K562 (cell line): ENCODE measurements at regions not wholly inside any gene's neighbourhood (a gene's known extent, or its start where the extent isn't known, plus 50 kb on each side); places are given as distances from the start of the nearest gene placed in this dataset.

Experiments used
- ATAC-seq: fragments of 200-7000 bp; cut with Tn5 transposase; 3 replicates; pipeline ENCODE4 v1.9.1; 2020; ENCODE audit warnings: moderate library complexity
- BruUV-seq: library from RNA; stranded (reverse); fragments of 400-500 nt; replicated peaks from 2 replicates; lab custom pipeline; 2021; lab: Mats Ljungman, UMichigan
- CTCF ChIA-PET: fragments of 300-600 bp; formaldehyde crosslinking; extraction: SDS; loops from one replicate; lab custom pipeline; 2021; ENCODE audit warnings: low intra/inter-chr PET ratio; lab: Yijun Ruan, JAX
- POLR2A ChIA-PET: fragments of 300-600, 350-650 bp; sonication (Branson Sonifier 250); formaldehyde crosslinking; extraction: SDS; loops from one replicate; lab custom pipeline; 2021; ENCODE audit warnings: antibody characterized with exemption, inconsistent platforms; lab: Yijun Ruan, JAX
- DNase-seq, 4 experiments: peaks; one replicate each; pipeline versions ENCODE4 v3.0.0 to v3.0.0-alpha.2; 2011 to 2018; ENCODE audit warnings: low spot score in 3 of 4, mixed read lengths in 3 of 4; ENCODE audit errors: extremely low read depth in 1 of 4
- FAIRE-seq: peaks from 2 replicates; lab custom pipeline; 2011; peaks lifted over from hg19 to GRCh38; lab: Jason Lieb, UNC
- H2AFZ ChIP-seq: 2 replicates; pipeline ENCODE4 v1.6.0; 2011; ENCODE audit warnings: low read depth, low read length, control low read depth, inconsistent platforms
- H3K27ac ChIP-seq: fragments of 200-600 bp; 3 replicates; pipeline ENCODE4 v1.8.0; 2011; ENCODE audit warnings: low read depth, mild to moderate bottlenecking, control low read depth, inconsistent platforms, low read length, moderate library complexity, mixed read lengths; ENCODE audit errors: extremely low read depth
- H3K27me3 ChIP-seq, 2 experiments: fragments of 300-600 bp in 1 of 2; 2 replicates in 1 of 2; 3 replicates in 1 of 2; pipeline versions ENCODE4 v1.6.0 to v1.8.0; 2011; ENCODE audit warnings: inconsistent platforms in 2 of 2, low read length in 2 of 2, mild to moderate bottlenecking in 1 of 2, mixed read lengths in 1 of 2, moderate library complexity in 1 of 2; ENCODE audit not compliant: control insufficient read depth in 2 of 2, insufficient read depth in 2 of 2
- H3K36me3 ChIP-seq: fragments of 300-600 bp; 3 replicates; pipeline ENCODE4 v1.8.0; 2011; ENCODE audit warnings: mild to moderate bottlenecking, low read length, inconsistent platforms; ENCODE audit not compliant: control insufficient read depth, insufficient read depth
- H3K4me1 ChIP-seq, 2 experiments: fragments of 200-600 bp in 1 of 2; replicated peaks in 1 of 2; 2 replicates in 1 of 2; 3 replicates in 1 of 2; pipeline versions ENCODE4 v1.5.1 to v1.8.0; 2011; ENCODE audit warnings: inconsistent platforms in 2 of 2, low read length in 2 of 2, mild to moderate bottlenecking in 1 of 2, mixed read lengths in 1 of 2, moderate library complexity in 1 of 2; ENCODE audit not compliant: control insufficient read depth in 2 of 2, insufficient read depth in 2 of 2
- H3K4me2 ChIP-seq: 2 replicates; pipeline ENCODE4 v1.6.1; 2011; ENCODE audit warnings: low read length, control low read depth, inconsistent platforms, mixed read lengths; ENCODE audit not compliant: insufficient read depth
- H3K4me3 ChIP-seq: fragments of 200-600 bp; sonication (generic), shearing (Covaris generic); 2 replicates; pipeline ENCODE4 v1.5.1; 2016; ENCODE audit warnings: control low read depth, inconsistent platforms
- H3K79me2 ChIP-seq: fragments of 200-600 bp; 3 replicates; pipeline ENCODE4 v1.8.0; 2011; ENCODE audit warnings: low read length, inconsistent platforms; ENCODE audit not compliant: control insufficient read depth, insufficient read depth
- H3K9ac ChIP-seq, 2 experiments: 2 replicates each; pipeline versions ENCODE4 v1.6.0 to v1.6.1; 2011; ENCODE audit warnings: low read depth in 2 of 2, low read length in 2 of 2, control low read depth in 1 of 2, inconsistent platforms in 1 of 2, mild to moderate bottlenecking in 1 of 2, mixed read lengths in 1 of 2; ENCODE audit not compliant: insufficient read depth in 1 of 2
- H3K9me1 ChIP-seq: one replicate; pipeline ENCODE4 v1.6.0; 2011; ENCODE audit warnings: inconsistent platforms, mild to moderate bottlenecking, low read length, moderate library complexity; ENCODE audit not compliant: control insufficient read depth, insufficient read depth
- H3K9me3 ChIP-seq: replicated peaks from 2 replicates; pipeline ENCODE4 v1.5.1; 2011; ENCODE audit warnings: low read depth, low read length, inconsistent platforms; ENCODE audit not compliant: control insufficient read depth, insufficient read depth
- H4K20me1 ChIP-seq: replicated peaks from 2 replicates; pipeline ENCODE4 v1.6.1; 2011; ENCODE audit warnings: low read length, inconsistent platforms, mixed read lengths; ENCODE audit not compliant: control insufficient read depth, insufficient read depth
- ASH1L ChIP-seq: fragments of 450-650 bp; IDR thresholded peaks from 2 replicates; pipeline ENCODE4 v1.6.1; 2018; ENCODE audit warnings: borderline replicate concordance, mild to moderate bottlenecking, low read depth; ENCODE audit not compliant: partially characterized antibody
- ATF1 ChIP-seq, 2 experiments: fragments of 450-650 bp in 1 of 2; IDR thresholded peaks; 2 replicates each; pipeline ENCODE4 v1.6.1; 2016; ENCODE audit warnings: missing compliant biosample characterization in 1 of 2, missing genetic modification characterization in 1 of 2
- CBX3 ChIP-seq, 2 experiments: IDR thresholded peaks; 1 replicate in 1 of 2; 2 replicates in 1 of 2; pipeline ENCODE4 v1.6.1; 2012; ENCODE audit warnings: inconsistent platforms in 2 of 2, low read length in 2 of 2, borderline replicate concordance in 1 of 2, control low read depth in 1 of 2
- CREB3L1 ChIP-seq: fragments of 450-650 bp; IDR thresholded peaks from 2 replicates; pipeline ENCODE4 v1.6.1; 2014; ENCODE audit warnings: low read depth, mild to moderate bottlenecking, moderate library complexity, borderline replicate concordance
- ESRRA ChIP-seq: fragments of 450-650 bp; IDR thresholded peaks from 2 replicates; pipeline ENCODE4 v1.6.1; 2014; ENCODE audit warnings: low read depth, mild to moderate bottlenecking, moderate library complexity, borderline replicate concordance
- FOXP4 ChIP-seq: sonication (generic); formaldehyde crosslinking; IDR thresholded peaks from 2 replicates; pipeline ENCODE4 v1.8.0; 2022; ENCODE audit warnings: mild to moderate bottlenecking, missing genetic modification reagents, borderline replicate concordance
- HLTF ChIP-seq: fragments of 450-650 bp; IDR thresholded peaks from 2 replicates; pipeline ENCODE4 v1.6.1; 2016
- JUN ChIP-seq, 2 experiments: sonication (generic) in 1 of 2; formaldehyde crosslinking in 1 of 2; IDR thresholded peaks; 2 replicates each; pipeline versions ENCODE4 v1.6.1 to v1.8.0; 2012 to 2022; ENCODE audit warnings: borderline replicate concordance in 2 of 2, mild to moderate bottlenecking in 2 of 2, improper control_type of control experiment in 1 of 2, low read depth in 1 of 2, low read length in 1 of 2, missing genetic modification reagents in 1 of 2
- L3MBTL2 ChIP-seq: fragments of 450-650 bp; IDR thresholded peaks from 2 replicates; pipeline ENCODE4 v1.6.1; 2016; ENCODE audit warnings: mild to moderate bottlenecking, moderate library complexity
- NFE2L1 ChIP-seq: fragments of 450-650 bp; IDR thresholded peaks from 2 replicates; pipeline ENCODE4 v1.6.1; 2016; ENCODE audit warnings: missing genetic modification characterization, low read depth, mild to moderate bottlenecking, missing compliant biosample characterization, moderate library complexity, borderline replicate concordance
- POLR2H ChIP-seq: IDR thresholded peaks from 2 replicates; pipeline ENCODE4 v1.6.1; 2016; ENCODE audit warnings: missing genetic modification characterization, low read depth, mild to moderate bottlenecking, control low read depth, missing compliant biosample characterization, moderate library complexity
- PTRF ChIP-seq: fragments of 450-650 bp; IDR thresholded peaks from 2 replicates; pipeline ENCODE4 v1.6.1; 2016; ENCODE audit warnings: mild to moderate bottlenecking, missing genetic modification characterization, missing compliant biosample characterization
- TEAD4 ChIP-seq, 2 experiments: sonication (generic) in 1 of 2; formaldehyde crosslinking in 1 of 2; IDR thresholded peaks; 2 replicates each; pipeline versions ENCODE4 v1.6.1 to v1.8.0; 2012 to 2022; ENCODE audit warnings: borderline replicate concordance in 1 of 2, inconsistent platforms in 1 of 2, low read length in 1 of 2, mild to moderate bottlenecking in 1 of 2, missing genetic modification reagents in 1 of 2
- TRIM25 ChIP-seq: fragments of 450-650 bp; IDR thresholded peaks from 2 replicates; pipeline ENCODE4 v1.7.0; 2016; ENCODE audit warnings: borderline replicate concordance
- ZNF717 ChIP-seq: fragments of 250-450 bp; sonication (Bioruptor Pico); IDR thresholded peaks from 2 replicates; pipeline ENCODE4 v1.5.0; 2021
- WGBS: fragments of 100-300 bp; shearing (Covaris generic); methylation state at CpG from one replicate; pipeline ENCODE4 v1.1.6; 2016; ENCODE audit warnings: low coverage, mixed read lengths; ENCODE audit not compliant: insufficient coverage; ENCODE audit errors: missing lambda C conversion rate; 5-methylcytosine and 5-hydroxymethylcytosine counted together
- in situ Hi-C: fragments of 300-500 bp; cut with MboI; formaldehyde crosslinking; loops from 4 replicates; pipeline ENCODE4 v1.15.0; 2018; ENCODE audit warnings: inconsistent platforms, mixed read lengths
- intact Hi-C: fragments of 100-400 bp; cut with micrococcal nuclease; formaldehyde crosslinking; loops from 2 replicates; pipeline ENCODE4 v1.14.2; 2022

DNA sequence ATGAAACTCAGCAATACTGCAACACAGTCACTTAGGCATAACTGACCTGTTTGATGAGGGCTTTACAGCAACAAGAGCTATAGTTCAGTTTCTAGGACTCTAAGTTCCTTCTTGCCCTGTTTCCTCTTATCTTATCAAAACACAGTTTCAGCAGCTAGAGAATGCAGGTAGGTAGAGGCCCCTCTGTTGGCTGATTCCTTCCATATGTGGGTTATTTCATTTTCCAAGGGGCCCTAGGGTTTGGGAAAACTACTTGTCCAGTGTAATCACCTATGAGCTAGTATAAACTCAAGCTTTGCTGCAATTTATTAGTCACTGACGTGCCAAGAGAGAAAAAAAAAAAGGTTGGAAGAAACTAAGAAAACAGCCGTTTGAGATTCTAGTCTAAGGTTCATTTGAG, 607.7 kb upstream of the USP24 start (continued):
- TF ChIP-seq FOXP4: no peak
- TF ChIP-seq ESRRA: no peak
- TF ChIP-seq ASH1L: no peak
- no peak for TF ChIP-seq PTRF (tag)
- no peak for TF ChIP-seq ZNF717 (CRISPR knock-in tag)
- no peak for TF ChIP-seq CBX3 (IDR thresholded peaks at IDR 0.05; ENCODE audit: borderline replicate concordance in 1 of 2, low read length in 2 of 2)
- no peak for TF ChIP-seq CREB3L1

DNA sequence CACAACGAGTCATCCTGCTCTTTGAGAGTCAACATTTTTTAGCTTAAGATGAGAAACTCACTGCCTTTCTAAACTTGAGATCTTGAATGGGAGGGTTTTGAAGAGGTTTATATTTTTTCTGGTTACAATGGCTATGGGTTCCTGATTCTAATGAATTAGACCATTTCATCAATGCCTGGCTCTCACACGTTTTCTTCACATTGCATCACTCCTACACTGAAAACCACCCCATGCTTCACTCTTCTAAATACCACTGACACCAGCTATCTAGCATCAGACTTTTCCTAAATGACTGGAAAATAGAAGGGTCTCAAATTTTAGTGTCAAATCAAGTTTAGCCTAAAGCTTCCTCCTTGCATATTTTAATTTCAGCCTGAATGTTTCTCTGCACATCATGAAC, 606.1 kb upstream of the USP24 start:
- Histone ChIP-seq H3K9me3 (no peaks in the 10 kb centered on the region), H3K36me3 (no peaks in the 10 kb centered on the region), H3K9ac (no peak overlapping the region), H3K27ac (no peak overlapping the region), H3K27me3 (no peaks in the 10 kb centered on the region), H3K4me1 (no peaks in the 10 kb centered on the region), H3K4me3 (no peak overlapping the region), H4K20me1 (no peaks in the 10 kb centered on the region), H3K9me1 (no peaks in the 10 kb centered on the region), H3K79me2 (no peaks in the 10 kb centered on the region), H2AFZ (no peak overlapping the region), H3K4me2 (no peak overlapping the region)
- ATAC-seq (no peak), FAIRE-seq (no peak), DNase-seq (no peak)
- intact Hi-C loops (no loop called here), in situ Hi-C loops (no loop called here)
- CTCF ChIA-PET: no interaction called here
- no TSS peak for BruUV-seq
- POLR2A ChIA-PET: no interaction called here
- WGBS: 0% methylated on average over 2 of the region's 2 CpGs
- TF ChIP-seq NFE2L1 (tag) (no peak), ATF1 (CRISPR knock-in tag; IDR thresholded peaks at IDR 0.05) (no peak), ATF1 (tag; IDR thresholded peaks at IDR 0.05) (no peak), L3MBTL2 (no peak), HLTF (no peak), POLR2H (tag) (no peak), TEAD4 (IDR thresholded peaks at IDR 0.05; ENCODE audit: low read length) (no peak), TEAD4 (CRISPR knock-in tag; IDR thresholded peaks at IDR 0.05; ENCODE audit: borderline replicate concordance) (no peak), JUN (IDR thresholded peaks at IDR 0.05; ENCODE audit: borderline replicate concordance, low read depth, low read length) (no peak), JUN (CRISPR knock-in tag; IDR thresholded peaks at IDR 0.05; ENCODE audit: borderline replicate concordance) (no peak), TRIM25 (no peak)
